ENCODE measurements at regions not wholly inside any gene's neighbourhood (a gene's known extent, or its start where the extent isn't known, plus 50 kb on each side); places are given as distances from the start of the nearest gene placed in this dataset.
"Not testable (repeated sequence)": the region's sequence is repeated elsewhere in the genome, so short reads cannot be mapped to it uniquely, and the experiment has no call there.

DNA sequence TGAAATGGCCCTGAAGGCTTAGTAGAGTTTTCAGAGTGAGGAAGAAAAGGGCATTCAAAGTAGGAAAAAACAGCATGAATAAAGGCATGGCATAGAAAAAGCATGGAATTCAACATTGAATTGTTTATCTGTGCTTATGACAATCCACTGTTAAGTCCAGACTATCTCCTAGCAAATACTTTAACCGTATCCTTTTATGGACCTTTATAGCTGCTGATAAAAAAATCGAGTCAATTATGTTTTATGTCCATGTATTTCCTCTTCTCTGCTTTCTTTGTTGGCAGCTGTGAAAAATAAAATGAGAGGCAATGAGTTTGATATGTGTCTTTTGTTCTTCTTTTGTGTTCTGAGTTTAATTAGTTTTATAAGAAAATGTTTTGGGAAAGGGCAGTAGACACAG is 70.4 kb downstream of the TDRD15 start:
- Histone ChIP-seq H3K36me3 (replicated peaks; ENCODE audit: control insufficient read depth, insufficient read depth, low read length) (no peaks in the 10 kb centered on the region), H3K27me3 (ENCODE audit: control insufficient read depth, insufficient read depth, low read length) (no peaks in the 10 kb centered on the region), H3K4me3 (ENCODE audit: insufficient read depth, low read depth, low read length) (no peak overlapping the region)
- DNase-seq, result no peak

DNA sequence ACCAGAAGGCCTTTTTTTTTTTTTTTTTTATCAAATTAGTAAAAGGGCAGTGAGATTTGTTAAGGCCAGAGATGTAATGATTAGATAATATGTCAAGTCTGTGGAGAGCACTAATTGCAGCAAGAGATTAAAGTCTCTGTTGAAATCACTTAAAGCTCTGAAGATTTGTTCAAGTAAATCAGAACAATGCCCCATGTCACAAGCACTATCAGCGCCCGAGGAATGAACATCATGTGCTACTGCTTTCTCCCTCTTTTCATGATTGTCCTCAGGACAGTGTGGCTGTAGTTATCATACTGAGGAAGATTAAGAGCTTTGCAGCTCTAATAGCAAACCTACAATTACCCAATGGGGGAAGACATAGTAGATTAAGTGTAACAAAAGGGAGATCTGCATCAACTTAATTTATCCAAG is 71.1 kb downstream of the TDRD15 start:
- Histone ChIP-seq H3K27me3 (ENCODE audit: control insufficient read depth, insufficient read depth, low read length) (no peaks in the 10 kb centered on the region), H3K4me3 (ENCODE audit: insufficient read depth, low read depth, low read length) (no peak overlapping the region), H3K36me3 (replicated peaks; ENCODE audit: control insufficient read depth, insufficient read depth, low read length) (no peaks in the 10 kb centered on the region)
- DNase-seq, result no peak

DNA sequence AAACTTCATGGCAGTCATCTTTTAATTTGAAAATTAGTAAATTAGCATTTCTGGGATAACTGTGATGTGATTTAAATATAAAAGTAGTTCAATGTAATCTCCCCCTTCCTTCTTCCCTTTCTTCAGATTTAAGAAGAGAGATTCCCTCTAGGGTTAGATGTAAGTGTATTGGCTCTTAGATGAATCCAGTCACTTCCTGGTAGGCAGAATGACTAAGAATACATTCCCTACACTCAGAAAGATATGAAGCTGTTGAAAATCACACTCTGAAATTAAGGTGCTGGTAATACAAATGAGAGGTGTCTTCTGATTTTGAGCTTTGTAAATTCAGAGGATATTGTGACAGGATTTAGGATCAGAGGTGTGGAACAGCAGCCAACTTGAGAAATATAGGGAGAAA is 71.6 kb downstream of the TDRD15 start:
- H3K36me3 ChIP-seq (replicated peaks; ENCODE audit: control insufficient read depth, insufficient read depth, low read length), result no peaks in the 10 kb centered on the region
- no peak for DNase-seq
- no peaks in the 10 kb centered on the region for H3K27me3 ChIP-seq (ENCODE audit: control insufficient read depth, insufficient read depth, low read length)
- no peak overlapping the region for H3K4me3 ChIP-seq (ENCODE audit: insufficient read depth, low read depth, low read length)

DNA sequence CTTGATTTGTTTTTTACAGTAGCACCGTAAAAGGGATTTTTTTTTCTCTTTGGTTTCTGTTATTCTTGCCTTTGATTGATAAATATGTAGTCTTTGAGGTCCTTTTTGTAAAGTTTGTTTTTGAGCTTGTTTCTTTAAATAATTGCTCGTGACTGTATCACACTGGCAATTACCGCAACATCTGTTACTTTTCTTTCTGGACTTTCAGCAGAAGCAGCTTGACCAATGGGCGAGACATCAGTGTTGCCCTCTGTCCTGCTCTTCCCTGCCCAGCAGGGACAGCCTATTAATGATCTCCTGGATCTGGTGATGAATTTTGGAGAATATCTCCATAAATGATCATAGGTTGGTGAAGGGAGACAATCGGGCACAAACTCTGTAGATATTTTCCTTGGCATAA is 74.9 kb downstream of the TDRD15 start:
- no peak for DNase-seq
- Histone ChIP-seq H3K4me3 (ENCODE audit: insufficient read depth, low read depth, low read length) (no peak overlapping the region), H3K27me3 (ENCODE audit: control insufficient read depth, insufficient read depth, low read length) (no peaks in the 10 kb centered on the region), H3K36me3 (replicated peaks; ENCODE audit: control insufficient read depth, insufficient read depth, low read length) (no peaks in the 10 kb centered on the region)

DNA sequence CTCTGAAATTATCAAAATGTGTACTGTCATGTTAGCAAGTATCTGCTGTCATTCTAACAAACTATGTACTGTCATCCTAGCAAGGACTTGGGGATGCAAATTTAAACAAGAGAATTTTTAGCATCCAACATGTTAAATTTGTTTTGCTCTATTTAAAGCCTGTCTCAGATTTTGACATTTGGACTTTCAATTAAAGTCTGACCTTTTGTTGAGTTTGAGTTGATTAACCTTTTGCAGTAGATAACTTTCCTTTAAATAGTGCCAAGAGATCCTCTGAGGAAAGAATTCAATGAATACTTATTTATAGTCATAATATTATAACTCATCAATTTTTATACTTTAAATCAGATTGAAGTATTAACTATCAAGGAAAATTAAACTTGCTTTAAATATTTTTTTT is 80.2 kb downstream of the TDRD15 start:
- DNase-seq, result no peak
- H3K36me3 ChIP-seq (replicated peaks; ENCODE audit: control insufficient read depth, insufficient read depth, low read length), result no peaks in the 10 kb centered on the region
- no peak overlapping the region for H3K4me3 ChIP-seq (ENCODE audit: insufficient read depth, low read depth, low read length)
- H3K27me3 ChIP-seq (ENCODE audit: control insufficient read depth, insufficient read depth, low read length), result no peaks in the 10 kb centered on the region

DNA sequence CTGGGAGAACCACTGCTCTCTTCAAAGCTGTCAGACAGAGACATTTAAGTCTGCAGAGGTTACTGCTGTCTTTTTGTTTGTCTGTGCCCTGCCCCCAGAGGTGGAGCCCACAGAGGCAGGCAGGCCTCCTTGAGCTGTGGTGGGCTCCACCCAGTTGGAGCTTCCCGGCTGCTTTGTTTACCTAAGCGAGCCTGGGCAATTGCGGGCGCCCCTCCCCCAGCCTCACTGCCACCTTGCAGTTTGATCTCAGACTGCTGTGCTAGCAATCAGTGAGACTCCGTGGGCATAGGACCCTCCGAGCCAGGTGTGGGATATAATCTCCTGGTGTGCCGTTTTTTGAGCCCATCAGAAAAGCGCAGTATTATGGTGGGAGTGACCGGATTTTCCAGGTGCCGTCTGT is 90.3 kb downstream of the TDRD15 start:
- not testable (repeated sequence) for H3K27me3 ChIP-seq (ENCODE audit: control insufficient read depth, insufficient read depth, low read length); H3K36me3 ChIP-seq (replicated peaks; ENCODE audit: control insufficient read depth, insufficient read depth, low read length); H3K4me3 ChIP-seq (ENCODE audit: insufficient read depth, low read depth, low read length); DNase-seq

DNA sequence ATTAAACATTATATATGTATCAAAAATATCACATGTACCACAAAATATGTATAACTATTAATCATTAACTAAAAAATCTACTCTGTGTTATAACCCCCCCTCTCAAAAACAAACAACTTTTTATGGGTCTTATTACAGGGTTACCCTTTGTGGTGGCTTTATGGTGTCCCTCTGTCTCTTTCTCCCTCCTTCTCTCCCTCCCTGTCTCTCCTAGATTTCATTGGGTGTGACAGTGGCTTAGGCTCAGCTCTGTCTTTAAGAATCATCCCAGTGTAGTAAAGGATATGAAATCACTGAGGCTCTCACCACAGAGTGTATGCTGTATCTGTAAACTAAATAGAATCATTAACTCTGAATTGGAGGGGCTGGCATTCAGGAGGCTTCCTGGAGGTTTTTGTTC is 93.7 kb downstream of the TDRD15 start:
- H3K36me3 ChIP-seq (replicated peaks; ENCODE audit: control insufficient read depth, insufficient read depth, low read length), result no peaks in the 10 kb centered on the region
- no peak overlapping the region for H3K4me3 ChIP-seq (ENCODE audit: insufficient read depth, low read depth, low read length)
- no peak for DNase-seq
- no peaks in the 10 kb centered on the region for H3K27me3 ChIP-seq (ENCODE audit: control insufficient read depth, insufficient read depth, low read length)

DNA sequence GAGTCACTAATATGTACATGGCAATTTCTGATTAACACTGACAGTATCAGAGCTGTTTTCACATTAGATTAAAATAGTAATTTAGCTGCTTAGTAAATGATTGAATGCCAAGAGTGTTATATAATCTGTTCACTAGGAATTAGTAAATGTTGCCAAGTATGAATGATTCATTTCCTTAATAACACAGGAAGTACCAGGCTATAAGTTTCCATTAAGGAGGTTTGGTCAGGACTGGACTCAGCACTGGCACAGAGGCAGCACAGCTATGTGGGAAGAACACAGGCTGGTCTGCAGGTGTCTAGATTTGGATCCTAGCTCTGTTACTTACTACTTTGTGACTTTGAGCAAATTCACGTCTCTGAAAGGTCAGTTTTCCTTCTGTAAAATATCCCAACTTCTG is 97.2 kb downstream of the TDRD15 start:
- Histone ChIP-seq H3K27me3 (ENCODE audit: control insufficient read depth, insufficient read depth, low read length) (no peaks in the 10 kb centered on the region), H3K4me3 (ENCODE audit: insufficient read depth, low read depth, low read length) (no peak overlapping the region), H3K36me3 (replicated peaks; ENCODE audit: control insufficient read depth, insufficient read depth, low read length) (no peaks in the 10 kb centered on the region)
- no peak for DNase-seq

DNA sequence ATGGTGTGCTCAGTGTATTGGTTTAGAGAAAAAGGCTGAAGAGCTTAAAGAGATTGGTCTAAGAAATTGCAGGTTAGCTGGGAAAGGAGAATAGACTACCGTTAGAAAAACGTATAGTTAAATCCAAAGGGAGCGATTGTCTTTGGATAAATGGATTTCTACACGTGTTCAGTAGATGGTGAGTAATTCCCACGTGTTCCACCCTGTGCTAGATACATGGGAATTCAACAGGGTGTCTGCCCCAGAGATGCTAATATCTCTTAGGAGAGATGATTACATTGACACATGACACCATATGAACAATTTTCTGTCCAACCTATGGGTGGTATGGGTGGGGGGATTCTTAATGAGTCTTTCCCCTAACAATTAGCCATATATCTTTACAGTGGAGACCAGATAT is 99.8 kb downstream of the TDRD15 start:
- H3K36me3 ChIP-seq (replicated peaks; ENCODE audit: control insufficient read depth, insufficient read depth, low read length), result no peaks in the 10 kb centered on the region
- no peaks in the 10 kb centered on the region for H3K27me3 ChIP-seq (ENCODE audit: control insufficient read depth, insufficient read depth, low read length)
- H3K4me3 ChIP-seq (ENCODE audit: insufficient read depth, low read depth, low read length), result no peak overlapping the region
- no peak for DNase-seq

DNA sequence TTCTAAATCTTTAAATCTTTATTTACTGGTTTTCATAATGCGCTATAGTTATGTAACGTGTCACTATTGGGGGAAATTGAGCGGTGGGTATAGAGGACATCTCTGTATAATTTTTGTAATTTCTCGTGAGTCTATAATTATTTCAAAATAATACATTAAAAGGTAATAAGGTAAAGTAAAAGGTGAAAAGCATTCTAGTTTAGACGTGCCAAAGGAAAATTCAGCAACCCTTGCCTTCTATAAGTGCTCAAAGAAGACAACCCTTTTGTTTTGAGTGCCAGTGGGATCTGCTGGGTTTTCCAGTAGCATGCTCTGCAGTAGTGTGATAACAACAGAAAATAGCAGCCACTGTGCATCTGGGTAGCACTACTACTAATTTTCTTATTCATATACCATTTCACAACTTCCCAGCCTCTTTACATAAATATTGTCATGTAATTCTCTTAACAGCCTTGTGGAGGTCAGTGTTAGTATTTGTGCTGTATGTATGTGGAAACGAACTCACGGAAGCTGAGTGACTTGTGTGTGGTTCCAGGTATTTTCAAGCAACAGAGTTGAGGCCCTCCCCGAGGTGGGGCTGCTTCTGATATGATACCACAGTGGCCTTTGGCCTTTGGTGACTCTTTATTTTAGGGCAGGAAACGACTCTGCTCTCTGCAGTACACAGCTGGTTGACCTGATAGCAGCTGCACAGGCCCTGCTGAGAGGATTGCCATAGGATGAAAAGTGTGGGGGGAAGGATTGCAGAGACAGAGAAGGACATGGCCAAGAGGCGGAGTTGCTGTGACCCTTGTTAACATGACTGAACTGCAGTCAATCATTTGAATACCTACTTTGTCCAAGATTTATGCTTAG is 104.5 kb downstream of the TDRD15 start:
- H3K4me3 ChIP-seq (ENCODE audit: insufficient read depth, low read depth, low read length), result no peak overlapping the region
- no peaks in the 10 kb centered on the region for H3K27me3 ChIP-seq (ENCODE audit: control insufficient read depth, insufficient read depth, low read length)
- DNase-seq, result no peak
- no peaks in the 10 kb centered on the region for H3K36me3 ChIP-seq (replicated peaks; ENCODE audit: control insufficient read depth, insufficient read depth, low read length)

DNA sequence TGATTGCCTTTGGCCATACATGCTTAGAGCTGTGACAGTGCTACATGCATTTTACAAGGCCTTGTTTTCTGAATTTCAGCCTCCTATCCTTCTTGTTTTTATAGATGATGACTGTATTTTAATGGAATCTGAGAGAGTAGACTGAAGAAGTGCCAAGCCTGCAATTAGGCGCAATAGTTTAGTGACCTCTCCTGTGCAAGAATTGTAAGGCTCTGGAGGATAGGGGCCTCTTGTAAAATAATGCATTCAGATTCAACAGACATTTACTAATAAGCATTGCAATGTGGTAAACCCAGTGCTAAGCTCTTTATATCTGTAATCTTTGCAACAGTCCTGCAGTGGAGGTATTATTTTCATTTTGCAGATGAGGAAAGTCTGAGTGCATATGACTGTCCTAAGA is 105.5 kb downstream of the TDRD15 start:
- Histone ChIP-seq H3K4me3 (ENCODE audit: insufficient read depth, low read depth, low read length) (no peak overlapping the region), H3K27me3 (ENCODE audit: control insufficient read depth, insufficient read depth, low read length) (no peaks in the 10 kb centered on the region), H3K36me3 (replicated peaks; ENCODE audit: control insufficient read depth, insufficient read depth, low read length) (no peaks in the 10 kb centered on the region)
- no peak for DNase-seq

DNA sequence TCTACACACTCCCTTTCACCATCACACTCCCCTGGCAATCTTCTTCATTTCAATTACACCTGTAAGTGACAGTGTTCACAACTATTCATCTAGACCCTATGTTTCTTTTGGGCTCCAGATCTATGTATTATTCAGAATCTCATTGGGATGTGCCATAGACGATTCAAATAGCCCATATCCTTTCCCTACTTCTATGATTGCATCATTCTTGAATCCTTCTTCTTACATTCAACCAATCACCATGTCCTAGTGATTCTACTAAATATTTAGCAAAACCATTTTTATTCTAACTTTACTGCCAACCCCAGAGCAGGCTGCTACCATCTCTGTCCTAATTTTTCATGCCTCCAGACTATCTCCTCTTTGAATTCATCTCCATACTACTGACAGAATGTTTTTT is 106.4 kb downstream of the TDRD15 start:
- Histone ChIP-seq H3K36me3 (replicated peaks; ENCODE audit: control insufficient read depth, insufficient read depth, low read length) (no peaks in the 10 kb centered on the region), H3K27me3 (ENCODE audit: control insufficient read depth, insufficient read depth, low read length) (no peaks in the 10 kb centered on the region), H3K4me3 (ENCODE audit: insufficient read depth, low read depth, low read length) (no peak overlapping the region)
- DNase-seq, result no peak

DNA sequence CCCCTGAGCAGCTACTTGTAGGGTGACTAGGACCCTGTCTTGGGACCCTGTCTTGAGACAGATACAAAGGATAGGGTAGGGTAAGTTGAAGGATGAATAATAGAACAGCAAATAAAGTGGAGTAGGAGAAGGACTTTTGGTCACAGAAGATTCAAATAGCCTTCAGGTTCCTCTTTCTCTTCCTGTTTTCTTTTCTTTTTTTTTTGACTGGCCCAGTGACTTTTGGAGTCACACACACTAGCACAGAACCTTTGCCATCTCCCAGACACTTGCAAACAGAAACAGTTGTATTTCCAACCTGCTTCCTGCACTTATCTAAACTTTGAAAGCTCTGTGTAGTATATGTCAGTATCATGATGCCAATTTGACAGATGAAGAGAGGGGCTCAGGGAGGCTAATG is 108.2 kb downstream of the TDRD15 start:
- no peak for DNase-seq
- H3K36me3 ChIP-seq (replicated peaks; ENCODE audit: control insufficient read depth, insufficient read depth, low read length), result no peaks in the 10 kb centered on the region
- H3K27me3 ChIP-seq (ENCODE audit: control insufficient read depth, insufficient read depth, low read length), result no peaks in the 10 kb centered on the region
- no peak overlapping the region for H3K4me3 ChIP-seq (ENCODE audit: insufficient read depth, low read depth, low read length)

DNA sequence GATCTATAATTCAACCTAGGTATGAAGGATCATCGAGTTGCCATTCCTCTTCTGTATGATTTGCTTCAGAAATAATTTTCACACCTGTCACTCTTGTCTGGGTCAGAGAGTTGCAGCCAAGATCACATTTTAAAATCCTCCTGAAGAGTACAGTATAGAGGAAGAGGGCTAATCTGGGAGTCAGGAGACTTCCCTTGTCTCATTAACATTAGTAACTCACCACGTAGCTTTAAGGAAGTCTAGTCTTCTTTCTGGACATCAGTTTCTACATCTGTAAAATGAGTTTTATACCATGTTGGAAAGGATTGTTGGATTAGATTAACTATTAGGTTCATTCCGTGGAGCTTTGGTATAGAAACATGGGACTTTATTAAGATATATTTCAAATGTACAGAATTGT is 109.4 kb downstream of the TDRD15 start:
- no peak for DNase-seq
- Histone ChIP-seq H3K4me3 (ENCODE audit: insufficient read depth, low read depth, low read length) (no peak overlapping the region), H3K36me3 (replicated peaks; ENCODE audit: control insufficient read depth, insufficient read depth, low read length) (no peaks in the 10 kb centered on the region), H3K27me3 (ENCODE audit: control insufficient read depth, insufficient read depth, low read length) (no peaks in the 10 kb centered on the region)

DNA sequence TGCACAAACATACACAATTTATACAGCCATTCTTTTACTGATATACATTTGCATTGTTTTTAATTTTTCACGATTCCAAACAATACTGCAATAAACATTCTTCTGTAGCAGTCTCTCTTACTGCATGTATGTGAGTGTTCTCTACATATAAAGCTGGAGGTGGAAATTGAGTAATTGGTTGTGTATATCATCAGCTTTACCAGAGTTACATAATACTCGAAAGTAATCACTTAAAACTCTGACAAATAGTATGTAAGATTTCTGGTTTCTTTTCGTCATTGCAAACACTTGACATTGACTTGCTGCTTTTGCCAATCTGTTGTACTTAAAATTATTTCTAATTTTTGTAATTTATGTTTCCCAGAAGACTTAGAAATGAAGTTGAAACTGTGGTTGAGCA is 110.2 kb downstream of the TDRD15 start:
- H3K4me3 ChIP-seq (ENCODE audit: insufficient read depth, low read depth, low read length), result no peak overlapping the region
- no peaks in the 10 kb centered on the region for H3K27me3 ChIP-seq (ENCODE audit: control insufficient read depth, insufficient read depth, low read length)
- H3K36me3 ChIP-seq (replicated peaks; ENCODE audit: control insufficient read depth, insufficient read depth, low read length), result no peaks in the 10 kb centered on the region
- DNase-seq, result no peak

All from H7 (cell line).